HL-60/S4 (cell line): ENCODE measurements at regions not wholly inside any gene's neighbourhood (a gene's known extent, or its start where the extent isn't known, plus 50 kb on each side); places are given as distances from the start of the nearest gene placed in this dataset.
"Not testable (repeated sequence)": the region's sequence is repeated elsewhere in the genome, so short reads cannot be mapped to it uniquely, and the experiment has no call there.

Experiments
- in situ Hi-C: fragments of 300-500 bp; cut with MboI; formaldehyde crosslinking; loops from 2 replicates; pipeline ENCODE4 v1.14.3; 2022; ENCODE audit warnings: low sequenced_read_pairs

- in situ Hi-C loops = no loop called here
These were observed 226.1 kb upstream of the PIK3R1 start for GRCh38 chr5:67989456-67989855.

- in situ Hi-C loops = no loop called here
These were observed 228.8 kb upstream of the PIK3R1 start for GRCh38 chr5:67986761-67987160.

GRCh38 chr5:67985686-67986387, 229.7 kb upstream of the PIK3R1 start:
- in situ Hi-C loops = no loop called here

DNA sequence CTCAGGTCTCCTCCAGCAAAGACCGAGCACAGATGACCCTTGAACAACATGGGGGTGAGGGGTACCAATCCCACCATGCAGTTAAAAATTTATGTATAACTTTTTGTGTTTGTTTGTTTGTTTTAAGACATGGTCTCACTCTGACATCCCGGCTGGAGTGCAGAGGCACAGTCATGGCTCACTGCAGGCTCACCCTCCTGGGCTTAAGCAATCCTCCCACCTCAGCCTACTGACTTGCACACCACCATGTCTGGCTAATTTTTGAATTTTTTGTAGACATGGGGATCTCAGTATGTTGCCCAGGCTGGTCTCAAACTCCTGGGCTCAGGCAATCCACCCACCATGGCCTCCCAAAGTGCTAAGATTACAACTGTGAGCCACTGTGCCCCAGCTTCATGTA, 231.0 kb upstream of the PIK3R1 start:
- in situ Hi-C loops = no loop called here

GRCh38 chr5:67983251-67984110, 232.1 kb upstream of the PIK3R1 start:
- in situ Hi-C loops = no loop called here

DNA sequence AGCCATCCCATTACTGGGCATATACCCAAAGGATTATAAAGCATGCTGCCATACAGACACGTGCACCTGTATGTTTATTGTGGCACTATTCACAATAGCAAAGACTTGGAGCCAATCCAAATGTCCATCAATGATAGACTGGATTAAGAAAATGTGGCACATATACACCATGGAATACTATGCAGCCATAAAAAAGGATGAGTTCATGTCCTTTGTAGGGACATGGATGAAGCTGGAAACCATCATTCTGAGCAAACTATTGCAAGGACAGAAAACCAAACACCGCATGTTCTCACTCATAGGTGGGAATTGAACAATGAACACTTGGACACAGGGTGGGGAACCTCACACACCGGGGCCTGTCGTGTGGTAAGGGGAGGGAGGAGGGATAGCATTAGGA, 233.4 kb upstream of the PIK3R1 start:
- in situ Hi-C loops = not testable (repeated sequence)

GRCh38 chr5:67978171-67978570, 237.4 kb upstream of the PIK3R1 start:
- in situ Hi-C loops = no loop called here

GRCh38 chr5:67976891-67977601, 238.5 kb upstream of the PIK3R1 start:
- in situ Hi-C loops = no loop called here

DNA sequence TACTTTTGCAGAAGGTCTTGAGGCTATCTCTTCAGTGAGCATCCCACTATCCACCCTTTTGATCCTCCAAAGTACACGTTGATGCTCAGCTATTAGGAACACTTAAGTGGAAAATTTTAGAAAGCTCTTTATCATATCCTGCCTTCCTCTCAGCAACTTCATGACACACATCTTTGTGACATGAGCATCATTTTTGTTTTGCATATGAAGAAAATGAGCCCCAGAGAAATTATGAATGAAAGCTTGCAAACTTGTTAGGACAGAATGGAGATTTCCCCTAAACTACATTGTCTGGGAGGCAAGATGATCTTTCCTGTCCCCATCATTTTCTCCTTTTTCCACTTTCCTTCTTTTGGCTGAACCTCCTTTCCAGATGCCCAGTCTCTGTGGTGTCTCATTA, 239.4 kb upstream of the PIK3R1 start:
- in situ Hi-C loops = no loop called here

DNA sequence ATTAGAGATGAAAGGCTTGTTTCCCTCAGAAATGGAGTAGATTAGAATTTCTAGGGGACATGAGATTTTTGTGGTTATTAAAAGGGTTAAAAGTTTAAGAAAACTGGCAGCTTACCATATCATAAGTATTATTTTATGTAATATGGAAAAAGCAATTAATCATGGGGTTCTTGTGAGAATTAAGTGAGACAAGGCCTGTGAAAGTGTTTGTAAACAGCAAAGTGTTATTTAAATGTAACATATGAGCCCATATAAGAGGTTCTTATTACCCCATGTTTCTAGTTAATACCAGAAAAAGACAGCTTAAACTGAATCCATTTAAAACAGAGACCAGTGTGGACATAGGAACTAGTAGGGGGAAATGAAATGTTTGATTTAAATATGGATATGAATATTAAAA, 241.1 kb upstream of the PIK3R1 start:
- in situ Hi-C loops = no loop called here

DNA sequence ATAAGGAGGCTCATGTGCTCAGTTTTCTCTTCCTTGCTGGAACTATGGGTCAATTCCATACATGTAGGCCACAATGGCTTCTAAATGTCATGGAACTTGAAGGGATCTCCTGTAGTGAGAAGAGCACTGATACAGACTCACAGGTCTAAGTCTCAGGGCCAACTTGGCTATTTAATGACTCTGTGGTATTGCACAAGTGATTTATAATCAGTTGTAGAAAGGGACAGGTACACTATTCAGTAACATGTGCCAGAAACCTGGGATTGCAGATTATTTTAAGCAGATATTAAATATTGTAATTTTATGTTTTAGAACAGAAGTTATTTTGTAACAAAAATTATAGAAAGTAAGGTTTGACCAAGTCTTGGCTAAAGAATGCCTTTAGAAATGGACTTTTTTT, 241.5 kb upstream of the PIK3R1 start:
- in situ Hi-C loops = no loop called here

GRCh38 chr5:67971971-67972821, 243.4 kb upstream of the PIK3R1 start:
- in situ Hi-C loops = no loop called here

GRCh38 chr5:67971223-67971830, 244.2 kb upstream of the PIK3R1 start:
- in situ Hi-C loops = no loop called here

DNA sequence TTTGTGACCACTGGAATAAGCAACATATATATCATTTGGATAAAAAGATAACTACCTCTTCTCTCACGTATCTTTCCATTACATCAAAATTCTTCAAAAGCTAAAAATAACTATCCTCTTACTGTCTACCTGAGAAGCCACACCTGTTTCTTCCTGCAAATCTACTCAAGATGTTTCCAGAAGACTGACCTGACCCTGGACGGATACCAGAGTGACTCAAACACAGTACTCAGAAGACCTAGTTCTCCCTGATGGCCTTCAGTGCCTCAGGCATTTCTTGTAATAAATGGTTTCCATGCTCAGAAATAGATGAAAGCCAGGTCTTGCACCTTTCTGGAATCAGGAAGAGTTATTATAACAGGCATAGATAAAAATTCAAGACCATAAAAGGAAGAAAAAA, 245.9 kb upstream of the PIK3R1 start:
- in situ Hi-C loops = no loop called here

DNA sequence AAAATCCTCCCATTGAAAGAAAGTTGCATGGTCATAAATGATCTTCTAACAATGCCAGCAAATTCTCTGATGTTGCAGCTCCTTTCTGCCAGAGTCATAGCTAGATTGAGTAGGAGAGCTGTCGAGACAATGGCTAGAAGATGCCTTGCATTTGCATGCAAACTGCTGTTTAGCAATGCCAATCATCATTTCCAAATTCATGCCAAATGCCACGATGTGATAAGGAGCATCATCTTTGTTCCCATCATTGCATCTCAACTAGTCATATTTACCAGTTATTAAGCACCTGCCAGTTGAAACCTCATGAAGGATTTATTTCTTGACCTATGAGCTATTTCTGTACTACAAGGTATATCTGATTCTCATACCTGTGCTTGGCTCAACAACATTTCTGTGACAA, 246.4 kb upstream of the PIK3R1 start:
- in situ Hi-C loops = no loop called here

GRCh38 chr5:67966712-67967111, 248.8 kb upstream of the PIK3R1 start:
- in situ Hi-C loops = no loop called here

DNA sequence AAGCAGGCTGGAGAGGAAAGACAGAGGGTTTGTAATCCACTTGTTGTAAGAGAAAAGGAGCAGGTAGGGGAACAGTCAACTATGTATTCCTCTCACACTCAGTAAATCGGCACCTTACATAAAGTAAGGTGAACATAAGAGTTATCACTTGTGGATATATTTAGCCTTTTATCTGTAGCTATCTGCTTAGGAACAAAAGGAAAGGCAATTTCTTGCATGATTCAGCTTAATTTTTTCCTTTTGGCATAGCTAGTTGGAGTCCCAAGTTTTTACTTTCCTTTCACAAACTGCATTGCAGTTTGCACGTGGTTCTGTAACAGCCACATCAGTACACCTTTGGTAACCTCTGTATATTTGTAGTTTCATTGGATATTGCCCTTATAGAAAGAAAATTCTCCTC, 250.9 kb upstream of the PIK3R1 start:
- in situ Hi-C loops = no loop called here

DNA sequence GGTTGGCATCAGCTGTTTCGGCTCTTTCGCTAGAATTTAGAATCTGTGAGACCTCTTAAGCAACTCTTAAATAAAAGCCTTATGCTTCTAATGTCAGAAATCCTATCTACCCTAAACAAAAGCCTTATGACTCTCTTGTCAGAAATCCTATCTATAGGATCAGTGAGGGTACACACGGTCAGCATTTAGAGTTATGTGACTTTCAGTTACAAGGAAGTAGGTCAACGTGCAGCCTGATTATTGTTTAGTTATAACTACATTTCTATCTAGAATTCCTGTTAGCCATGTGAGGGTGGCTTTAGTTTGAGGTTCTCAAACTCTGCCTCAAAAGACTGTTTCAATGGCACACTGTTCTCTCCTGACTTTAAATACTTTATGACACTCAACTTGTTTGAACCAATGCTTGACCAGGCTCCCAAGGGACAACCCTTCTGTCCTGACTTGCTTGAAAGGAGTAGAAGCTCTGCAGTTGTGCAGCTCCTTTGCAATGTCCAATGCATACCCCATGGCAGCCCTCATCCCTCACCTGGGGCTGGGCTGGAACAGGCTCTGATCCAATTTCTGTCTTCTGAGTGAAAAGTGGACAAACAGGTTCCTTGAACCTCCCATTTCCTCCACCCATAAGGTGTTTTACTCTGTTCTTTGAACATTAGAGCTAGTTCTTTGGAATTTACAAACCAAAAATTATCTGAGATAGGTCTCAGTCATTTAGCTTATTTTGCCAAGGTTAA, 251.6 kb upstream of the PIK3R1 start:
- in situ Hi-C loops = no loop called here

GRCh38 chr5:67960939-67961338, 254.6 kb upstream of the PIK3R1 start:
- in situ Hi-C loops = no loop called here

DNA sequence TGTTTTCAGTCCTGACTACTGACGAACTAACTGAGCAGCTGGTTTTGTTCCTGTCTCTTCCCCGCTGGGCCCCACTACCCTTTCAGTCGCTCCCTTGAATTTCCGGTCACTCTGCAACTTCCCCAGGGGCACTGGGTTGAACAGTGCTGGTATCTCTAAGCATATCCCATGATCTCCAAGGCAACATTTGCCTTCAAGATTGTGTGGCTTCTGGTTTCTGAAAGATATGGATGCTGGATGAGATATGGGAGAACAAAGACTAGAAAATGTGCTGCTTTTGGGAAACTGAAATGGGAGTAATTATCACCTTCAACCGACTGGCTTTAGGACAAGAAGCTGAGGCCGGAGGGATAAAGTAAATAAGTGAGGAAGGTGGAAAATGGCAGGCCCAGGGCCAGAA, 258.2 kb upstream of the PIK3R1 start:
- in situ Hi-C loops = no loop called here
